Transverse colon (tissue), 4 donors: ENCODE measurements at regions not wholly inside any gene's neighbourhood (a gene's known extent, or its start where the extent isn't known, plus 50 kb on each side); places are given as distances from the start of the nearest gene placed in this dataset.

Experiments
- EP300 ChIP-seq: sonication (generic); formaldehyde crosslinking; IDR thresholded peaks from one replicate; pipeline ENCODE4 v1.6.1; 2017; ENCODE audit warnings: antibody characterized with exemption, low read depth
- POLR2A ChIP-seq: fragments of 450-650 bp; IDR thresholded peaks from one replicate; pipeline ENCODE4 v1.6.1; 2016; ENCODE audit warnings: antibody characterized with exemption, mild to moderate bottlenecking, moderate library complexity
- POLR2AphosphoS5 ChIP-seq, 3 donors: sonication (generic); formaldehyde crosslinking; IDR thresholded peaks; one replicate each; pipeline ENCODE4 v1.6.1; 2016; ENCODE audit warnings: antibody characterized with exemption in 3 of 3
- TF ChIP-seq, protein P1 (sequence below), 5 experiments: fragments of 200-600 bp in 3 of 5; fragments of 450-650 bp in 2 of 5; sonication (generic) in 3 of 5; IDR thresholded peaks; 1 replicate in 2 of 5; 2 replicates in 3 of 5; pipeline ENCODE4 v1.5.1; 2016 to 2017; ENCODE audit warnings: antibody characterized with exemption in 5 of 5, inconsistent platforms in 3 of 5, mild to moderate bottlenecking in 2 of 5, moderate library complexity in 1 of 5

DNA sequence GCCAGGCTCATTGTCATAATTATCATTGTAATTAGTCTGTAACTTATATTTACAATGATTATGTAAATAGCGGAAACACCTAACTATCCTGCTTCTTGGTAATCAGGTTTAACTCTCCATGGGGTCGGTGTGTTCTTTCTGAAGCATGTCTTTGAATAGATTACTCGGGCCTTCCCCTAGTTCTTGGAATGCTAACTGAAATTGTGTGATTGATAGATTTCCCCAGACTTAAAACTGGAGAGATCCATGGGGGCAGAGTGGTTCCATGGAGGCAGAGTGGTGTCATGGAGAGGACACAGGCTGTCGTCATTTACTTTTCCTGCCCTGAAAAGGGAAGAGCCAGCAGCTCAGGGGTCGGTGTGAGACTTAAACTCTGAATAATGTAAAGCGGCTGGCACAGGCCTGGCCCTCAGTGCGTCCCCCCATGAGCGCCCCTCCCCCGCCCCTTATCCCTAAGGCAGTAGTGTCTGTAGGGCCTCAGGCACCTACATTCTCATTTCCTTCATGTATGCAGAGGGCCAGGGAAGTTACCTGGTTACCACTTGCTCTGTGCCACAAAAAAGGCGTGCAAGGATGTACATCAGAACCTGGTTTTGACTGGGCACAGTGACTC lies 225.1 kb downstream of the TM9SF2 start:
- TF ChIP-seq, protein P1, sequence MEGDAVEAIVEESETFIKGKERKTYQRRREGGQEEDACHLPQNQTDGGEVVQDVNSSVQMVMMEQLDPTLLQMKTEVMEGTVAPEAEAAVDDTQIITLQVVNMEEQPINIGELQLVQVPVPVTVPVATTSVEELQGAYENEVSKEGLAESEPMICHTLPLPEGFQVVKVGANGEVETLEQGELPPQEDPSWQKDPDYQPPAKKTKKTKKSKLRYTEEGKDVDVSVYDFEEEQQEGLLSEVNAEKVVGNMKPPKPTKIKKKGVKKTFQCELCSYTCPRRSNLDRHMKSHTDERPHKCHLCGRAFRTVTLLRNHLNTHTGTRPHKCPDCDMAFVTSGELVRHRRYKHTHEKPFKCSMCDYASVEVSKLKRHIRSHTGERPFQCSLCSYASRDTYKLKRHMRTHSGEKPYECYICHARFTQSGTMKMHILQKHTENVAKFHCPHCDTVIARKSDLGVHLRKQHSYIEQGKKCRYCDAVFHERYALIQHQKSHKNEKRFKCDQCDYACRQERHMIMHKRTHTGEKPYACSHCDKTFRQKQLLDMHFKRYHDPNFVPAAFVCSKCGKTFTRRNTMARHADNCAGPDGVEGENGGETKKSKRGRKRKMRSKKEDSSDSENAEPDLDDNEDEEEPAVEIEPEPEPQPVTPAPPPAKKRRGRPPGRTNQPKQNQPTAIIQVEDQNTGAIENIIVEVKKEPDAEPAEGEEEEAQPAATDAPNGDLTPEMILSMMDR (IDR thresholded peaks at IDR 0.05), result no peak
- TF ChIP-seq POLR2A (no peak), EP300 (no peak), POLR2AphosphoS5 (IDR thresholded peaks at IDR 0.05) (no peak)
